Neural cell (in vitro differentiated cells): ENCODE measurements at regions not wholly inside any gene's neighbourhood (a gene's known extent, or its start where the extent isn't known, plus 50 kb on each side); places are given as distances from the start of the nearest gene placed in this dataset.

Experiments
- H2AFZ ChIP-seq: fragments of 200-600, 300-800 bp; sonication (generic), shearing (Covaris generic); 2 replicates; pipeline ENCODE4 v1.6.0; 2014; ENCODE audit warnings: low read depth, mild to moderate bottlenecking, antibody characterized with exemption, low read length, moderate library complexity
- H3F3A ChIP-seq: fragments of 200-600 bp; shearing (Covaris generic); 2 replicates; pipeline ENCODE4 v1.6.1; 2016; ENCODE audit warnings: mild to moderate bottlenecking, moderate library complexity, mixed read lengths, antibody characterized with exemption, low read length; ENCODE audit not compliant: insufficient read depth, poor library complexity, severe bottlenecking
- H3K27ac ChIP-seq: fragments of 200-600, 300-800 bp; sonication (generic), shearing (Covaris generic); 2 replicates; pipeline ENCODE4 v1.5.1; 2014; ENCODE audit warnings: mild to moderate bottlenecking, low read length, moderate library complexity
- H3K27me3 ChIP-seq: fragments of 300-800, 200-600 bp; sonication (generic), shearing (Covaris generic); 2 replicates; pipeline ENCODE4 v1.6.0; 2014; ENCODE audit warnings: mild to moderate bottlenecking, low read depth, low read length, moderate library complexity; ENCODE audit not compliant: insufficient read depth
- H3K36me3 ChIP-seq: fragments of 300-800, 200-600 bp; sonication (generic), shearing (Covaris generic); 2 replicates; pipeline ENCODE4 v1.5.1; 2014; ENCODE audit warnings: mild to moderate bottlenecking, antibody characterized with exemption, low read length, moderate library complexity; ENCODE audit not compliant: insufficient read depth
- H3K4me2 ChIP-seq: fragments of 300-800, 200-600 bp; sonication (generic), shearing (Covaris generic); 2 replicates; pipeline ENCODE4 v1.6.0; 2014; ENCODE audit warnings: mild to moderate bottlenecking, low read length
- H3K4me3 ChIP-seq: fragments of 300-800, 200-600 bp; sonication (generic), shearing (Covaris generic); 2 replicates; pipeline ENCODE4 v1.5.1; 2014; ENCODE audit warnings: mild to moderate bottlenecking, low read length, moderate library complexity
- H3K79me2 ChIP-seq: fragments of 200-600 bp; shearing (Covaris generic); replicated peaks from 2 replicates; pipeline ENCODE4 v1.6.0; 2014; ENCODE audit warnings: mild to moderate bottlenecking, low read length, moderate library complexity; ENCODE audit not compliant: insufficient read depth
- H3K9ac ChIP-seq: fragments of 300-800, 200-600 bp; sonication (generic), shearing (Covaris generic); 2 replicates; pipeline ENCODE4 v1.6.1; 2016; ENCODE audit warnings: mild to moderate bottlenecking, low read length, mixed read lengths
- H3K9me2 ChIP-seq: fragments of 200-600 bp; shearing (Covaris generic); 2 replicates; pipeline ENCODE4 v1.6.1; 2016; ENCODE audit warnings: mild to moderate bottlenecking, low read length, mixed read lengths; ENCODE audit not compliant: insufficient read depth
- H3K9me3 ChIP-seq: fragments of 200-600, 300-800 bp; sonication (generic), shearing (Covaris generic); 2 replicates; pipeline ENCODE4 v1.6.1; 2016; ENCODE audit warnings: mild to moderate bottlenecking, mixed run types, low read length, moderate library complexity, mixed read lengths
- H4K20me1 ChIP-seq: fragments of 200-600 bp; shearing (Covaris generic); 2 replicates; pipeline ENCODE4 v1.6.1; 2016; ENCODE audit warnings: mild to moderate bottlenecking, mixed run types; ENCODE audit not compliant: insufficient read depth
- EP300 ChIP-seq: fragments of 450-650 bp; conservative IDR thresholded peaks from 2 replicates; pipeline ENCODE4 v1.6.1; 2014; ENCODE audit warnings: antibody characterized with exemption, mild to moderate bottlenecking, moderate library complexity; ENCODE audit not compliant: poor library complexity, severe bottlenecking
- EZH2 ChIP-seq: fragments of 200-600, 300-800 bp; shearing (Covaris generic), sonication (generic); IDR thresholded peaks from 2 replicates; pipeline ENCODE4 v1.6.1; 2014; ENCODE audit warnings: antibody characterized with exemption, low read length, borderline replicate concordance, mild to moderate bottlenecking; ENCODE audit not compliant: insufficient read depth, poor library complexity, severe bottlenecking
- MXI1 ChIP-seq: fragments of 450-650 bp; conservative IDR thresholded peaks from 2 replicates; pipeline ENCODE4 v1.6.1; 2014; ENCODE audit warnings: antibody characterized with exemption, mild to moderate bottlenecking; ENCODE audit not compliant: poor library complexity, severe bottlenecking
- POLR2AphosphoS5 ChIP-seq: IDR thresholded peaks from 2 replicates; pipeline ENCODE4 v1.6.1; 2012
- RAD21 ChIP-seq: fragments of 450-650 bp; conservative IDR thresholded peaks from 2 replicates; pipeline ENCODE4 v1.6.1; 2014; ENCODE audit warnings: antibody characterized with exemption, mild to moderate bottlenecking, moderate library complexity
- SMC3 ChIP-seq: fragments of 450-650 bp; conservative IDR thresholded peaks from 2 replicates; pipeline ENCODE4 v1.6.1; 2014; ENCODE audit warnings: antibody characterized with exemption, mild to moderate bottlenecking, moderate library complexity; ENCODE audit not compliant: poor library complexity
- TAF1 ChIP-seq: IDR thresholded peaks from 2 replicates; pipeline ENCODE4 v1.6.1; 2012; ENCODE audit warnings: low read depth
- TF ChIP-seq, protein P1 (sequence below): IDR thresholded peaks from 2 replicates; pipeline ENCODE4 v1.6.1; 2012; ENCODE audit warnings: borderline replicate concordance
- TF ChIP-seq, protein P2 (sequence below): fragments of 450-650 bp; IDR thresholded peaks from 2 replicates; pipeline ENCODE4 v1.5.1; 2014; ENCODE audit warnings: antibody characterized with exemption, mild to moderate bottlenecking, moderate library complexity; ENCODE audit not compliant: poor library complexity, severe bottlenecking

DNA sequence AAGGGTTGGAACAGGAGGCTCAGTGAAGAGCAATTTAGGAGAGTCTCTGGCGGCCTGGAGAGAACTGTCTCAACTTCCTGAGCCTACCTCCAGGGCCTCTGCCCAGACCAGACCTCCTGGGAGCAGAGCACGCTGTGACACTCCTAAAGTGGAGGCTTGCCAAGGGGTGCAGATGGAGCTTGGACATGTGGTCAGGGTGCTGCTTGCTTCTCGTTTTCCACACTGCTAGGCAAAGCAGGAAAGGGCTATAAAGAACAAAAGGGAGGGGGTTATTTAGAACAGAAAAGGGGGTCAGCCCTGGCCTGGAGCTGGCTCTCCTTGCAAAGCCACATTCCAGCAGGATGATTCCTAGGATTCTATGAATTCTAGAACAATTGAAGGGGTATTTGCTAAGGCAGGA, 145.7 kb upstream of the GGTLC1 start:
- Histone ChIP-seq H3K27ac (no peak overlapping the region), H3K9ac (no peak overlapping the region), H3K79me2 (no peaks in the 10 kb centered on the region), H3K36me3 (no peaks in the 10 kb centered on the region), H3K9me3 (no peaks in the 10 kb centered on the region), H3F3A (no peaks in the 10 kb centered on the region), H3K27me3 (no peaks in the 10 kb centered on the region), H2AFZ (no peak overlapping the region), H3K4me3 (no peak overlapping the region), H3K9me2 (no peaks in the 10 kb centered on the region), H3K4me2 (no peak overlapping the region), H4K20me1 (no peaks in the 10 kb centered on the region)
- TF ChIP-seq SMC3 (no peak), POLR2AphosphoS5 (no peak)
- TF ChIP-seq, protein P1, sequence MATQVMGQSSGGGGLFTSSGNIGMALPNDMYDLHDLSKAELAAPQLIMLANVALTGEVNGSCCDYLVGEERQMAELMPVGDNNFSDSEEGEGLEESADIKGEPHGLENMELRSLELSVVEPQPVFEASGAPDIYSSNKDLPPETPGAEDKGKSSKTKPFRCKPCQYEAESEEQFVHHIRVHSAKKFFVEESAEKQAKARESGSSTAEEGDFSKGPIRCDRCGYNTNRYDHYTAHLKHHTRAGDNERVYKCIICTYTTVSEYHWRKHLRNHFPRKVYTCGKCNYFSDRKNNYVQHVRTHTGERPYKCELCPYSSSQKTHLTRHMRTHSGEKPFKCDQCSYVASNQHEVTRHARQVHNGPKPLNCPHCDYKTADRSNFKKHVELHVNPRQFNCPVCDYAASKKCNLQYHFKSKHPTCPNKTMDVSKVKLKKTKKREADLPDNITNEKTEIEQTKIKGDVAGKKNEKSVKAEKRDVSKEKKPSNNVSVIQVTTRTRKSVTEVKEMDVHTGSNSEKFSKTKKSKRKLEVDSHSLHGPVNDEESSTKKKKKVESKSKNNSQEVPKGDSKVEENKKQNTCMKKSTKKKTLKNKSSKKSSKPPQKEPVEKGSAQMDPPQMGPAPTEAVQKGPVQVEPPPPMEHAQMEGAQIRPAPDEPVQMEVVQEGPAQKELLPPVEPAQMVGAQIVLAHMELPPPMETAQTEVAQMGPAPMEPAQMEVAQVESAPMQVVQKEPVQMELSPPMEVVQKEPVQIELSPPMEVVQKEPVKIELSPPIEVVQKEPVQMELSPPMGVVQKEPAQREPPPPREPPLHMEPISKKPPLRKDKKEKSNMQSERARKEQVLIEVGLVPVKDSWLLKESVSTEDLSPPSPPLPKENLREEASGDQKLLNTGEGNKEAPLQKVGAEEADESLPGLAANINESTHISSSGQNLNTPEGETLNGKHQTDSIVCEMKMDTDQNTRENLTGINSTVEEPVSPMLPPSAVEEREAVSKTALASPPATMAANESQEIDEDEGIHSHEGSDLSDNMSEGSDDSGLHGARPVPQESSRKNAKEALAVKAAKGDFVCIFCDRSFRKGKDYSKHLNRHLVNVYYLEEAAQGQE, result no peak

DNA sequence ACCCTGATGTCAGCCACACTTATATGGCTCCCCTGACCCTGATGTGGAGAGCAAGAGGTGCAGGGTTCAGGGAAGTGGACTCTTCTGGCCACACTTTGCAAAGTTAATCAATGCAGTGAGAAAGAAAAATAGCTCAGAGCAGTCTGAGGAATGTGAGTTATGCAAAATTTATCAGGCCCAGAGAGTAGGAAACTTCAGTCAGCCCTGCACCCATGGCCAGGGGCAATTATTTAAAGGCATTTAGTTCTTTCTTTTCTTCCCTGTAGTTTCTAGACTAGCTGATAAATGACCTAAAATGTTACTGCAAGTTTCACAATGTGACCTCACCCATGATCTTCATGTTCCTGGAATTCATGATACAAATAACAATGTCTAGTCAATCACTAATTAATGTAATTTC, 143.7 kb upstream of the GGTLC1 start:
- H3K27me3 ChIP-seq, result no peaks in the 10 kb centered on the region
- no peaks in the 10 kb centered on the region for H3F3A ChIP-seq
- H3K9me3 ChIP-seq, result no peaks in the 10 kb centered on the region
- H3K27ac ChIP-seq, result no peak overlapping the region
- H3K4me3 ChIP-seq, result no peak overlapping the region
- no peaks in the 10 kb centered on the region for H3K79me2 ChIP-seq
- H3K9ac ChIP-seq, result no peak overlapping the region
- H2AFZ ChIP-seq, result no peak overlapping the region
- TF ChIP-seq POLR2AphosphoS5 (no peak), EP300 (no peak), MXI1 (no peak), TAF1 (no peak), SMC3 (no peak), RAD21 (no peak), EZH2 (no peak)
- TF ChIP-seq, protein P1, result no peak
- TF ChIP-seq, protein P2, sequence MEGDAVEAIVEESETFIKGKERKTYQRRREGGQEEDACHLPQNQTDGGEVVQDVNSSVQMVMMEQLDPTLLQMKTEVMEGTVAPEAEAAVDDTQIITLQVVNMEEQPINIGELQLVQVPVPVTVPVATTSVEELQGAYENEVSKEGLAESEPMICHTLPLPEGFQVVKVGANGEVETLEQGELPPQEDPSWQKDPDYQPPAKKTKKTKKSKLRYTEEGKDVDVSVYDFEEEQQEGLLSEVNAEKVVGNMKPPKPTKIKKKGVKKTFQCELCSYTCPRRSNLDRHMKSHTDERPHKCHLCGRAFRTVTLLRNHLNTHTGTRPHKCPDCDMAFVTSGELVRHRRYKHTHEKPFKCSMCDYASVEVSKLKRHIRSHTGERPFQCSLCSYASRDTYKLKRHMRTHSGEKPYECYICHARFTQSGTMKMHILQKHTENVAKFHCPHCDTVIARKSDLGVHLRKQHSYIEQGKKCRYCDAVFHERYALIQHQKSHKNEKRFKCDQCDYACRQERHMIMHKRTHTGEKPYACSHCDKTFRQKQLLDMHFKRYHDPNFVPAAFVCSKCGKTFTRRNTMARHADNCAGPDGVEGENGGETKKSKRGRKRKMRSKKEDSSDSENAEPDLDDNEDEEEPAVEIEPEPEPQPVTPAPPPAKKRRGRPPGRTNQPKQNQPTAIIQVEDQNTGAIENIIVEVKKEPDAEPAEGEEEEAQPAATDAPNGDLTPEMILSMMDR, result no peak
- H4K20me1 ChIP-seq, result no peaks in the 10 kb centered on the region
- no peaks in the 10 kb centered on the region for H3K9me2 ChIP-seq
- no peak overlapping the region for H3K4me2 ChIP-seq
- no peaks in the 10 kb centered on the region for H3K36me3 ChIP-seq
